Subcutaneous abdominal adipose tissue (tissue), 5 donors: ENCODE measurements at regions not wholly inside any gene's neighbourhood (a gene's known extent, or its start where the extent isn't known, plus 50 kb on each side); places are given as distances from the start of the nearest gene placed in this dataset.
"Not testable (repeated sequence)": the region's sequence is repeated elsewhere in the genome, so short reads cannot be mapped to it uniquely, and the experiment has no call there.

Experiments used
- H3K27ac ChIP-seq: one replicate; pipeline ENCODE4 v1.7.0; 2013; ENCODE audit warnings: low read depth, mild to moderate bottlenecking, inconsistent platforms, low read length, moderate library complexity
- H3K27me3 ChIP-seq, 5 donors: one replicate each; pipeline ENCODE4 v1.7.0; 2013; ENCODE audit warnings: low read length in 5 of 5, inconsistent platforms in 1 of 5; ENCODE audit not compliant: control insufficient read depth in 5 of 5, insufficient read depth in 4 of 5
- H3K36me3 ChIP-seq, 5 donors: one replicate each; pipeline ENCODE4 v1.7.0; 2013; ENCODE audit warnings: low read length in 5 of 5; ENCODE audit not compliant: control insufficient read depth in 5 of 5, insufficient read depth in 5 of 5
- H3K4me1 ChIP-seq, 5 donors: one replicate each; pipeline ENCODE4 v1.7.0; 2013; ENCODE audit warnings: low read length in 5 of 5, mild to moderate bottlenecking in 3 of 5, moderate library complexity in 1 of 5; ENCODE audit not compliant: control insufficient read depth in 5 of 5, insufficient read depth in 5 of 5
- H3K4me3 ChIP-seq, 5 donors: one replicate each; pipeline ENCODE4 v1.7.0; 2013; ENCODE audit warnings: low read length in 5 of 5, low read depth in 1 of 5
- H3K9ac ChIP-seq, 5 donors: one replicate each; pipeline ENCODE4 v1.7.0; 2013; ENCODE audit warnings: low read length in 5 of 5, mild to moderate bottlenecking in 4 of 5, moderate library complexity in 3 of 5
- H3K9me3 ChIP-seq, 5 donors: one replicate each; pipeline ENCODE4 v1.7.0; 2013; ENCODE audit warnings: low read length in 5 of 5; ENCODE audit not compliant: control insufficient read depth in 5 of 5
- donor health status: healthy.
- donor health status: healthy.
- donor health status: healthy.
- donor health status: healthy.
- donor health status: healthy.

GRCh38 chr11:67878666-67879065 lies 125.2 kb downstream of the UNC93B1 start:
- H3K9me3 ChIP-seq, H3K4me1 ChIP-seq, H3K36me3 ChIP-seq, H3K9ac ChIP-seq, H3K4me3 ChIP-seq, H3K27ac ChIP-seq, H3K27me3 ChIP-seq: not testable (repeated sequence)

GRCh38 chr11:67877316-67877715 lies 126.6 kb downstream of the UNC93B1 start:
- H3K9me3 ChIP-seq, H3K4me1 ChIP-seq, H3K9ac ChIP-seq, H3K4me3 ChIP-seq, H3K27ac ChIP-seq, H3K27me3 ChIP-seq, H3K36me3 ChIP-seq: not testable (repeated sequence)

GRCh38 chr11:67873223-67873622 lies 130.7 kb downstream of the UNC93B1 start:
- H3K27ac ChIP-seq, H3K4me1 ChIP-seq, H3K4me3 ChIP-seq, H3K9ac ChIP-seq, H3K36me3 ChIP-seq, H3K27me3 ChIP-seq, H3K9me3 ChIP-seq: not testable (repeated sequence)

GRCh38 chr11:67871168-67871567 lies 132.7 kb downstream of the UNC93B1 start:
- H3K4me3 ChIP-seq, H3K27me3 ChIP-seq, H3K9me3 ChIP-seq, H3K4me1 ChIP-seq, H3K9ac ChIP-seq, H3K27ac ChIP-seq, H3K36me3 ChIP-seq: not testable (repeated sequence)

GRCh38 chr11:67862896-67863295 lies 141.0 kb downstream of the UNC93B1 start:
- not testable (repeated sequence) for H3K9ac ChIP-seq, H3K4me1 ChIP-seq, H3K36me3 ChIP-seq, H3K9me3 ChIP-seq, H3K27me3 ChIP-seq, H3K27ac ChIP-seq, H3K4me3 ChIP-seq

GRCh38 chr11:67859513-67860161 lies 144.3 kb downstream of the UNC93B1 start:
- H3K9ac ChIP-seq, H3K9me3 ChIP-seq, H3K27me3 ChIP-seq, H3K4me3 ChIP-seq, H3K27ac ChIP-seq, H3K4me1 ChIP-seq, H3K36me3 ChIP-seq: not testable (repeated sequence)

GRCh38 chr11:67850747-67851146 lies 153.2 kb downstream of the UNC93B1 start:
- not testable (repeated sequence) for H3K27ac ChIP-seq, H3K9me3 ChIP-seq, H3K9ac ChIP-seq, H3K4me1 ChIP-seq, H3K4me3 ChIP-seq, H3K27me3 ChIP-seq, H3K36me3 ChIP-seq

GRCh38 chr11:67849766-67850165 lies 154.1 kb downstream of the UNC93B1 start:
- H3K4me3 ChIP-seq, H3K9me3 ChIP-seq, H3K27me3 ChIP-seq, H3K4me1 ChIP-seq, H3K9ac ChIP-seq, H3K36me3 ChIP-seq, H3K27ac ChIP-seq: not testable (repeated sequence)

GRCh38 chr11:67847896-67848875 lies 155.7 kb downstream of the UNC93B1 start:
- H3K27ac ChIP-seq, H3K9me3 ChIP-seq, H3K4me3 ChIP-seq, H3K4me1 ChIP-seq, H3K9ac ChIP-seq, H3K36me3 ChIP-seq, H3K27me3 ChIP-seq: not testable (repeated sequence)

GRCh38 chr11:67846303-67846702 lies 157.6 kb downstream of the UNC93B1 start:
- H3K27ac ChIP-seq, H3K4me3 ChIP-seq, H3K27me3 ChIP-seq, H3K36me3 ChIP-seq, H3K9ac ChIP-seq, H3K4me1 ChIP-seq, H3K9me3 ChIP-seq: not testable (repeated sequence)
